ENCODE measurements at regions not wholly inside any gene's neighbourhood (a gene's known extent, or its start where the extent isn't known, plus 50 kb on each side); places are given as distances from the start of the nearest gene placed in this dataset.

GRCh38 chr12:75592638-75593335 lies 81.4 kb upstream of the KRR1 start:
- no peak overlapping the region for H3K4me3 ChIP-seq (replicated peaks in 1 of 4; ENCODE audit: control extremely low read depth in 1 of 4, insufficient read depth in 1 of 4, low read depth in 3 of 4, low read length in 4 of 4)
- no peak overlapping the region for H2AFZ ChIP-seq (ENCODE audit: low read length)
- no peak for DNase-seq (ENCODE audit: low read depth in 2 of 2)
- no peak for TF ChIP-seq EZH2 (IDR thresholded peaks at IDR 0.05; ENCODE audit: low read length, missing control alignments)
- TF ChIP-seq, protein P1, sequence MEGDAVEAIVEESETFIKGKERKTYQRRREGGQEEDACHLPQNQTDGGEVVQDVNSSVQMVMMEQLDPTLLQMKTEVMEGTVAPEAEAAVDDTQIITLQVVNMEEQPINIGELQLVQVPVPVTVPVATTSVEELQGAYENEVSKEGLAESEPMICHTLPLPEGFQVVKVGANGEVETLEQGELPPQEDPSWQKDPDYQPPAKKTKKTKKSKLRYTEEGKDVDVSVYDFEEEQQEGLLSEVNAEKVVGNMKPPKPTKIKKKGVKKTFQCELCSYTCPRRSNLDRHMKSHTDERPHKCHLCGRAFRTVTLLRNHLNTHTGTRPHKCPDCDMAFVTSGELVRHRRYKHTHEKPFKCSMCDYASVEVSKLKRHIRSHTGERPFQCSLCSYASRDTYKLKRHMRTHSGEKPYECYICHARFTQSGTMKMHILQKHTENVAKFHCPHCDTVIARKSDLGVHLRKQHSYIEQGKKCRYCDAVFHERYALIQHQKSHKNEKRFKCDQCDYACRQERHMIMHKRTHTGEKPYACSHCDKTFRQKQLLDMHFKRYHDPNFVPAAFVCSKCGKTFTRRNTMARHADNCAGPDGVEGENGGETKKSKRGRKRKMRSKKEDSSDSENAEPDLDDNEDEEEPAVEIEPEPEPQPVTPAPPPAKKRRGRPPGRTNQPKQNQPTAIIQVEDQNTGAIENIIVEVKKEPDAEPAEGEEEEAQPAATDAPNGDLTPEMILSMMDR (conservative IDR thresholded peaks at IDR 0.05 in 1 of 2, IDR thresholded peaks at IDR 0.05 in 1 of 2; ENCODE audit: low read depth in 1 of 2, low read length in 2 of 2), result no peak
- no peaks in the 10 kb centered on the region for H4K20me1 ChIP-seq (ENCODE audit: control insufficient read depth, extremely low read depth, insufficient read depth, low read length)
- no peak overlapping the region for H3K27ac ChIP-seq (ENCODE audit: insufficient read depth, low read length)
- H3K27me3 ChIP-seq (ENCODE audit: control insufficient read depth, insufficient read depth, low read length), result no peaks in the 10 kb centered on the region
- no peaks in the 10 kb centered on the region for H3K79me2 ChIP-seq (ENCODE audit: control insufficient read depth, insufficient read depth, low read length)
- no peaks in the 10 kb centered on the region for H3K36me3 ChIP-seq (ENCODE audit: control insufficient read depth, insufficient read depth, low read length)
- no peaks in the 10 kb centered on the region for H3K4me1 ChIP-seq (ENCODE audit: control insufficient read depth, extremely low read depth, insufficient read depth, low read length)
- no peaks in the 10 kb centered on the region for H3K9me3 ChIP-seq (ENCODE audit: control insufficient read depth, insufficient read depth, low read depth, low read length)
- no peak overlapping the region for H3K9ac ChIP-seq (ENCODE audit: insufficient read depth, low read length)
- no peak overlapping the region for H3K4me2 ChIP-seq (ENCODE audit: extremely low read depth, insufficient read depth, low read length)

DNA sequence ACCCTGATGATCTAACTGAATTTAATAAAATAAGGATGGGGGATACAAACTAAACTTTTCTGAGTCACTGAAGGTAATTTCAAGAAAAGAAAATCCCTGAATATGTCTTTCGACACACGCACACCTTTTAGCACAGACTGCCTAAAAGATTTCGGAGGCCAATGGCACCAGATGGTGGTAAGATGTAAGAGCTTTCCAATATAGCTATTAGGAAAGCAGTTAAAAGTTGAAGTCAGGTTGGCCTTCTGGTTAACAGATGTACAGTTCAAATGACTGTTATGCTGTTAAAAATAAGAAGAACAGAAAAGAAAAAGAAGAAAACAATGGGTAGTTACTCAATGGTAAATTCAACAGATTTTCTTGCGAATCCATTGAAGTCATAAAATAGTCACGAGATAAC lies 80.7 kb upstream of the KRR1 start:
- no peaks in the 10 kb centered on the region for H3K36me3 ChIP-seq (ENCODE audit: control insufficient read depth, insufficient read depth, low read length)
- H3K4me2 ChIP-seq (ENCODE audit: extremely low read depth, insufficient read depth, low read length), result no peak overlapping the region
- TF ChIP-seq EZH2 (IDR thresholded peaks at IDR 0.05; ENCODE audit: low read length, missing control alignments), result no peak
- TF ChIP-seq, protein P1 (conservative IDR thresholded peaks at IDR 0.05 in 1 of 2, IDR thresholded peaks at IDR 0.05 in 1 of 2; ENCODE audit: low read depth in 1 of 2, low read length in 2 of 2), result no peak
- no peaks in the 10 kb centered on the region for H3K79me2 ChIP-seq (ENCODE audit: control insufficient read depth, insufficient read depth, low read length)
- DNase-seq (ENCODE audit: low read depth in 2 of 2), result no peak
- no peak overlapping the region for H2AFZ ChIP-seq (ENCODE audit: low read length)
- H3K27me3 ChIP-seq (ENCODE audit: control insufficient read depth, insufficient read depth, low read length), result no peaks in the 10 kb centered on the region
- no peaks in the 10 kb centered on the region for H3K9me3 ChIP-seq (ENCODE audit: control insufficient read depth, insufficient read depth, low read depth, low read length)
- H4K20me1 ChIP-seq (ENCODE audit: control insufficient read depth, extremely low read depth, insufficient read depth, low read length), result no peaks in the 10 kb centered on the region
- no peak overlapping the region for H3K4me3 ChIP-seq (replicated peaks in 1 of 4; ENCODE audit: control extremely low read depth in 1 of 4, insufficient read depth in 1 of 4, low read depth in 3 of 4, low read length in 4 of 4)
- no peaks in the 10 kb centered on the region for H3K4me1 ChIP-seq (ENCODE audit: control insufficient read depth, extremely low read depth, insufficient read depth, low read length)
- H3K27ac ChIP-seq (ENCODE audit: insufficient read depth, low read length), result no peak overlapping the region
- no peak overlapping the region for H3K9ac ChIP-seq (ENCODE audit: insufficient read depth, low read length)

GRCh38 chr12:75591628-75592027 lies 80.2 kb upstream of the KRR1 start:
- no peaks in the 10 kb centered on the region for H4K20me1 ChIP-seq (ENCODE audit: control insufficient read depth, extremely low read depth, insufficient read depth, low read length)
- H3K36me3 ChIP-seq (ENCODE audit: control insufficient read depth, insufficient read depth, low read length), result no peaks in the 10 kb centered on the region
- TF ChIP-seq, protein P1 (conservative IDR thresholded peaks at IDR 0.05 in 1 of 2, IDR thresholded peaks at IDR 0.05 in 1 of 2; ENCODE audit: low read depth in 1 of 2, low read length in 2 of 2), result no peak
- no peak for TF ChIP-seq EZH2 (IDR thresholded peaks at IDR 0.05; ENCODE audit: low read length, missing control alignments)
- no peaks in the 10 kb centered on the region for H3K79me2 ChIP-seq (ENCODE audit: control insufficient read depth, insufficient read depth, low read length)
- no peak overlapping the region for H3K9ac ChIP-seq (ENCODE audit: insufficient read depth, low read length)
- no peaks in the 10 kb centered on the region for H3K27me3 ChIP-seq (ENCODE audit: control insufficient read depth, insufficient read depth, low read length)
- no peak for DNase-seq (ENCODE audit: low read depth in 2 of 2)
- H3K27ac ChIP-seq (ENCODE audit: insufficient read depth, low read length), result no peak overlapping the region
- no peak overlapping the region for H2AFZ ChIP-seq (ENCODE audit: low read length)
- no peaks in the 10 kb centered on the region for H3K9me3 ChIP-seq (ENCODE audit: control insufficient read depth, insufficient read depth, low read depth, low read length)
- H3K4me2 ChIP-seq (ENCODE audit: extremely low read depth, insufficient read depth, low read length), result no peak overlapping the region
- H3K4me1 ChIP-seq (ENCODE audit: control insufficient read depth, extremely low read depth, insufficient read depth, low read length), result no peaks in the 10 kb centered on the region
- H3K4me3 ChIP-seq (replicated peaks in 1 of 4; ENCODE audit: control extremely low read depth in 1 of 4, insufficient read depth in 1 of 4, low read depth in 3 of 4, low read length in 4 of 4), result no peak overlapping the region
